GM18868 (cell line): ENCODE measurements at regions not wholly inside any gene's neighbourhood (a gene's known extent, or its start where the extent isn't known, plus 50 kb on each side); places are given as distances from the start of the nearest gene placed in this dataset.
"Not testable (repeated sequence)": the region's sequence is repeated elsewhere in the genome, so short reads cannot be mapped to it uniquely, and the experiment has no call there.

Experiments
- ATAC-seq: cut with Tn5 transposase; IDR thresholded peaks from one replicate; pipeline ENCODE4 v1.9.1; 2021; ENCODE audit warnings: mild to moderate bottlenecking, moderate library complexity; ENCODE audit not compliant: unreplicated experiment

GRCh38 chr3:87796137-87796842 lies 262.5 kb downstream of the CGGBP1 start:
- ATAC-seq, result no peak

- ATAC-seq, result no peak
These were observed 263.1 kb downstream of the CGGBP1 start for GRCh38 chr3:87795701-87796100.

GRCh38 chr3:87793337-87793877 lies 265.4 kb downstream of the CGGBP1 start:
- ATAC-seq, result no peak

- ATAC-seq, result no peak
These were observed 266.1 kb downstream of the CGGBP1 start, which contains the start of gene HTR1F for GRCh38 chr3:87792534-87793336. TSS of gene HTR1F (plus strand) at chr3:87792706.

- no peak for ATAC-seq
These were observed 266.6 kb downstream of the CGGBP1 start for GRCh38 chr3:87792198-87792533.

GRCh38 chr3:87791248-87792027 lies 267.4 kb downstream of the CGGBP1 start:
- ATAC-seq, result no peak

GRCh38 chr3:87789049-87789448 lies 269.8 kb downstream of the CGGBP1 start:
- not testable (repeated sequence) for ATAC-seq

- no peak for ATAC-seq
These were observed 270.3 kb downstream of the CGGBP1 start for GRCh38 chr3:87788516-87788915.

- no peak for ATAC-seq
These were observed 278.0 kb downstream of the CGGBP1 start for GRCh38 chr3:87780811-87781210.

- no peak for ATAC-seq
These were observed 279.9 kb downstream of the CGGBP1 start for GRCh38 chr3:87778876-87779275.

- peak; percentile 99 for ATAC-seq
These were observed 287.2 kb downstream of the CGGBP1 start for GRCh38 chr3:87771337-87772192.

- ATAC-seq, result no peak
These were observed 292.1 kb downstream of the CGGBP1 start for GRCh38 chr3:87766721-87767120.

GRCh38 chr3:87765256-87765655 lies 293.5 kb downstream of the CGGBP1 start:
- ATAC-seq, result no peak

GRCh38 chr3:87761795-87762194 lies 297.0 kb downstream of the CGGBP1 start:
- no peak for ATAC-seq

- ATAC-seq, result no peak
These were observed 297.5 kb downstream of the CGGBP1 start for GRCh38 chr3:87761341-87761740.

- ATAC-seq, result no peak
These were observed 302.2 kb downstream of the CGGBP1 start for GRCh38 chr3:87756616-87757015.

- ATAC-seq, result no peak
These were observed 303.0 kb downstream of the CGGBP1 start for GRCh38 chr3:87755852-87756251.

GRCh38 chr3:87742250-87742649 lies 316.6 kb downstream of the CGGBP1 start:
- ATAC-seq, result no peak

GRCh38 chr3:87740894-87741293 lies 317.9 kb downstream of the CGGBP1 start:
- ATAC-seq, result not testable (repeated sequence)

- ATAC-seq, result not testable (repeated sequence)
These were observed 321.0 kb downstream of the CGGBP1 start for GRCh38 chr3:87737817-87738216.
